ENCODE measurements at regions not wholly inside any gene's neighbourhood (a gene's known extent, or its start where the extent isn't known, plus 50 kb on each side); places are given as distances from the start of the nearest gene placed in this dataset.

- no peak for DNase-seq
Observed at GRCh38 chr18:7358989-7359726, 128.3 kb downstream of the LRRC30 start.

DNA sequence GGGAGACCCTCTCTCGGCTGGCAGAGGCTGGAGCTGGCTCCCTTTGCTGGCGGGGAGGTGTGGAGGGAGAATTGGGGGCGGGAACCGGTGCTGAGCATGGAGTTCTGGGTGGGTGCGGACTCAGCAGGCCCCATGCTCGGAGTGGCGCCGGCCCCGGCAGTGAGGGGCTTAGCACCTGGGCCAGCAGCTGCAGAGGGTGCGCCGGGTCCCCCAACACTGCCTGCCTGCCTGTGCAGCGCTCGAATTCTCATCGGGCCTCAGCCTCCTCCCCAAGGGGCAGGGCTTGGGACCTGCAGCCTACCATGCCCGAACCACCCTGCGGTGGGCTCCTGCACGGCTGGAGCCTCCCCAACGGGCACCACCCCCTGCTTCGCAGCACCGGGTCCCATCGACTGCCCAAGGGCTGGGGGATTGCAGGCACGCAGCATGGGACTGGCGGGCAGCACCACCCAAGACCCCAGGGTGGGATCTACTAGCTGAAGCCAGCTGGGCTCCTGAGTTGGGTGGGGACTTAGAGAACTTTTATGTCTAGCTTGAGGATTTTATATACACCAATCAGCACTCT lies 129.8 kb downstream of the LRRC30 start:
- no peak for DNase-seq

DNA sequence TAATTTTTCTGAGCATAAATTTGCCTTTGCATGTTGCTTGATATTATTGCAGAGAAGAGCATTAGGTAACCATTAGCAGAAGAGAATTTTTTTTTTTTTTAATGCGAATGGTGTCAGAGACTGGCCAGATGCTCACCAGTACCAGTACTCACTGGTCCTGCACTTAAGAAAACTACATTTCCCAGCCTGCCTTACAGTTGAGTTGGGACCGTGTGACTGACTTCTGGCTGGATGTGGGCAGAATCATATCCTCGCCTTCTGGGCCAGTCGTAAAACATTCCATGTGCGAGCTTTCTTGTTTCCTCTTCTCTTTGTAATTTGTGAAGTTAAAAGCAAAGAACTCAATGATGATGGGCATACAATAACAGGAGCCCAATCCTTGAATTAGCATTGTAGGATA lies 132.4 kb downstream of the LRRC30 start:
- DNase-seq, result no peak

DNA sequence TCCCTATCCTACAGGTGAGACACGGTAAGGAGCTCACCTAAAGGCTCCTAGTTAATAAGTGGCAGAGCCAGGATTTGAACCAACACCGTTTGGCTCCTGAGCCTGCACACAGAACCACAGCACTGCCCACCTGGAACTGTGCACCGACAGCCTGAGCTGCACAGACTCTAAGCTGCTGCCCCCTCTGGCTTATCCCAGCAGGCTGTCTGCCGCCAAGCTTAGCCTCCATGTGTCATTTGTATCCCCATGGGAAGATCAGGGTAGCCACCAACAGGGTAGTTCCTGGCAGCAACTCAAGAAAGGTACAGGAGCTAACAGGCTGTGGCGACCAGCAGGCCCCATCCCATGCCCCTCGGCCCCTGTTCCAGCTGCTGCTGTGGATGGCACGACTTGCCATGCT lies 135.7 kb downstream of the LRRC30 start:
- DNase-seq, result no peak

DNA sequence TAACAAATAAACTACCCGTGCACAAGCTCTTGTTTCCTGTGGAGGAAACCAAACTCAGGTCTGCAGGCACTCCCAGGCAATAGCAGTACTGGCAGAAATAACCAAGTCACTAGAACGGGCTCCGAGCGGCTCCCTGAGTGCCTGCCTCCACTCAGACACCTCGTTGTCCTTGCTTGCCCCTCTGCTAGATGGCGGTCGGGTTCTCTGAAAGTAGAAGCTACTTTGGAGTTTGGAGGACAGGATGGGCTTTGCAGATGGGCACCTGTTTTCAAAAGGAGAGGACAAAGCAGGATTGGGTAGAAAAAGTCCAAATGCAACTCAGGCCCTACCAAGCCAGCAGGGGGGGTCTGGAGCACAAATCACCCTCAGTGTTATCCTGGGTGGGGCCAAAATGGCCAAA lies 136.4 kb downstream of the LRRC30 start:
- no peak for DNase-seq

DNA sequence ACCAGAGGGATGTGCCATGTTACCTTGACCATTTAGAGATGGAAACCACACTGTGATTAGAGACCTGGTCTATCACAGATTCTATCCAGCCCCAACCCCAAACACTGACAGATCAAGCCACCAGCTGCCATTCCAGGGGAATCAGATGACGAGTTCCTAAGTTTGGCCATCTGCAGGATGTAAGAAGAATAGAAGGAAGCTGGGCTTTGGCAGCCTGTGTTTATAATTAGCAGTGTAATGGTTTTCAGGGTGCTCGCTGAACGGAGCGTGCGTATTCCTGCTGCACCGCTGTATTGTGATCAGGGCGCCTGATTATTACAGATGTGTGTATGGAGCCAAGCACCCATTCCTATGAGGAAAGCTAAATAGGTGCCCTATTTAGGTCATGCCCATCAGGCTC lies 138.1 kb downstream of the LRRC30 start:
- no peak for DNase-seq

DNA sequence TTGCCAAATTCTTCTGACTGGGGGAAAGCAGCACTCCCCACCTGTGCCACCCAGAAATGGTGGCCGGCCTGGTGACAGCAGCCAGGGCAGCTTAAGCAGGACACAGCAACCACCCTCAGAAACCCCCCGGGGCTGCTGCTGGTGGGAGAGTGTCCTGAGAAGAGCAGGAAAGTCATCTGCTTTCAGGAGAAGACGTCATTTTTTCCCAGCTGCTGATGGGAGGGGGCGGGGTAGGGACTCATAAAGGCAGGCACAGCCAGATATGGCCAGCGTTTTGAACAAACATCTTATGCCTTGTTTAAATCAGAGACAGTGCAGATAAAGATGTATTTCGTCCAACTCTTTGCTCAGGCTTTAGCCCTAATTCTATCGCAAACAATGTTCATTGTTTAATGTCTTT lies 139.5 kb downstream of the LRRC30 start:
- no peak for DNase-seq

GRCh38 chr18:7370802-7371201 lies 139.9 kb downstream of the LRRC30 start:
- no peak for DNase-seq

- no peak for DNase-seq
Observed at GRCh38 chr18:7373441-7373840, 142.6 kb downstream of the LRRC30 start.

- DNase-seq, result no peak
Observed at GRCh38 chr18:7381307-7381706, 150.4 kb downstream of the LRRC30 start.

- no peak for DNase-seq
Observed at GRCh38 chr18:7382328-7383001, 151.6 kb downstream of the LRRC30 start.

GRCh38 chr18:7383002-7383980 lies 152.4 kb downstream of the LRRC30 start:
- no peak for DNase-seq

DNA sequence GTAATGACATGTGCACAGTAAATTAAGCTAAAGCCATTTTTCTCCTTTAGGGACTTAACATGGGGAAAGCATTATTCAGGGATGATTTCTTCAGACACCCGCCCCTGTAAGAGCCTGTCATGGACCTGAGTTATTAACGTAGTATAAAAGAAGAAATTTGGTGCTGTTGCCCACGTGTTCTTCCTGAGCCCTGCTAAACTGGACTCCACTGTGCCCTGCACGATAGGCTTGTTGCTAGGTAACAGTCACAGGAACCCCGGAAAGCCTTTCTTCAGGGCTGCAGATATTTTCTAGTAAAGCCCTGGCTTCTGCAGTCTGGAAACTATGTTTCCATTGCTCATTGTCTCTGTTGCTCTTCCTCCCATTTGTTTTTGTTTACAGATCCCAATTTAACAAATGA lies 157.9 kb downstream of the LRRC30 start:
- no peak for DNase-seq

DNA sequence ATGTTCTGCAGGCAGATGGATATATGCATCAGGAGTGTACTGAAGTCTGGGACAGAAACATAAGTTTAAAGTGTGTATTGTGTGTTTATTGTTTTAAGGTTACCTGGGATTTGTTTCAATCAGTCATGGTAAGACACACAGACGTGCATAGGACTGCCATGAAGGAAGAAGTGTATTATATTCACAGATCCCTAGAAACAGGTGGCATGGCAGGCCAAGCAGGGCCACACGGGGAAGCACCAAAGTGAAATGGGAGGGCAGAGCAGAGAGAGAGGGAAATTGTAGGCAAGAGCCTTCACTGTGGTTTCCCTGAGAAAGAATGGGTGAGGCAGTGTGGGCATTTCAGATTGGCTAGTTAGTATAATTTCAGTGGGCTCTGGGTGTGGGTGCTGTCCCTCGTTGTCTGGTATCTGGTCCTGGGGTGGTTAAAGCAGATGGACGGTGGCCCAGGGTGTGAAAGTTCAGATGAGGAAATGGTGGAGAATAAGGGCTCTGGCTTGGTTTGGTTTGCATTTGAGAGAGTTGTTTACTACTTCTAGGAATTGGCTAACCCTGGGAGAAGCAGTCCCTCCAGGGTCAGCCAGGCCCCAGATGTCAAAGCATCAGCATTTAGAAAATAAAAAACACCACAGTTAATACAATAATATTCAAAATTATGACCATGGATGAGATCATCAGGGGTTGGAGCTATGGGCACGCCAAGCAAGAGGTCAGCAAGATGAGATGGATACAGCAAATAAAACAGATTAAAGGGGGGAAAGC lies 160.0 kb downstream of the LRRC30 start:
- no peak for DNase-seq

DNA sequence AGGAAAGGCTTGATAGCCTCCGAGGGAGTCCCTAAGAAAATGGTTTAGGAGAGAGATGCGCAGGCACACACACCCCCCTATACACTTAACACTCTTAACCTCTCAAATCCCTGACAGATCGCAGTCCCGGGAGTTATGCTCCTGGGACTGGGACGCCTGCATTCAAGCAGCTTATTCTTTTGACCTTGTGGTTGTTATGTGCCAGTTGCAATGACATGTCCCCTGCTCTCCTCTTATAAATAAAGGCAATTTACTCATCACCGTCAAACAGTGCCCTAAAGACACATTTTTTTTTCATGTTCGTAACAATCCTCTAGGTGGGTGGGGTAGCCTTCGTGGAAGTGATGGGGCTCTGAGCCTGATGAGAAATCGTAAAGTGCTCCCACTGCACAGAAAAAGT lies 162.2 kb downstream of the LRRC30 start:
- DNase-seq, result no peak

GRCh38 chr18:7394050-7394659 lies 163.3 kb downstream of the LRRC30 start:
- no peak for DNase-seq

DNA sequence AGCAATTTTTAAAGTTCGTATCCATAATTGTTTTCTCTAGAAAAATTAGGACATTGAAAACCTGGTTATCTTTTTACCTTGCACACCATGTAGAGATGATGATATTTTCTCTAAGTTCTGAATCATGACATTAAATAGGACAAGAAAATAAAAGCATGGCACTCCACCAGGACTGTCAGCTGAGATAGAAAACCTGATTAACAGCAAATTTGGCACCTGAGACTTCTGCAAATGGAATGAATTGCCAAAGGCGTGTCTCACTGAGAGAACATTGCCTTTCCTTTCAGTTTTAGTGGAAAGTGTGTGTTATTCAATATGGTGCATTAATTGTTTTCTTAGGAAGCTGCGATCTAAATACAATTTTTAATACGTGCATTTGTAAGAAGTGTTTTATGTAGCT lies 164.7 kb downstream of the LRRC30 start:
- DNase-seq, result no peak

DNA sequence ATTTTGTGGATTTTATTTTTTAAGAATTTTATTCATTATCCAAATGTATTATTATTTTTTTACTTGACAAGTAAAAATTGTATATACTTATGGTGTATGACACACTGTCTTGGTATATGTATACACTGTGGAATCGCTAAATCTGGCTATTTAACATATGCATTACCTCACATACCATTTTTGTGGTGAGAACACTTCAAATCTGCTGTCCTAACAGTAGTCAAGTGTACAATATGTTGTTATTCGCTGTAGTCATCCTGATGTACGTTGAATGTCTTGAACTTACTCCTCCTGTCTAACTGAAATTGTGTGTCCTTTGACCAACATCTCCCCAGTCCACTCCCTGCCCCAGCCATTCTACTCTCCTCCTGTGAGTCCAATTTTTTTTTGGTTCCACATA lies 153.2 kb upstream of the PTPRM start:
- DNase-seq, result no peak

DNA sequence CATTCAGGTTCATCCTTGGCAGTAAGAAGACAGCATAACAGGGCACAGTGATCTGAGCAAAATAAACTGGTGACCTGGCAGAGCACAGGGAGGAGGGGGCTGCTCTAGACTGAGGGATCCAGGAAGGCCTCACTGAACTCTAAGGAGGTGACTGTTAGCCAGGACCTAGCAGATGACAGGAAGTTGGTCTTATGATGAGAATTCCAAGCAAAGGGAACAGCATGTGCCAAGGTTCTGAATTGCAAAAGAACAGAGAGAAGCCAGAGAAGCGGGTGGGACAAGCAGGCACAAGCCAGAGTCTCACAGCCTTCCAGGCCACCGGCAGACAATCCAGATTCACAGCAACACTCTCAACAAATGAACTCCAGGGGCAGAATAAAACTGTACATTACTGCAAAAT lies 152.7 kb upstream of the PTPRM start:
- no peak for DNase-seq

- DNase-seq, result no peak
Observed at GRCh38 chr18:7415081-7415894, 151.8 kb upstream of the PTPRM start.

- no peak for DNase-seq
Observed at GRCh38 chr18:7417727-7418126, 149.4 kb upstream of the PTPRM start.
